Thyroid gland (tissue), 4 donors: ENCODE measurements at regions not wholly inside any gene's neighbourhood (a gene's known extent, or its start where the extent isn't known, plus 50 kb on each side); places are given as distances from the start of the nearest gene placed in this dataset.

ENCODE experiments used
- CTCF ChIP-seq, 6 experiments: fragments of 200-600 bp in 3 of 6; fragments of 450-650 bp in 3 of 6; sonication (generic) in 3 of 6; IDR thresholded peaks; one replicate each; pipeline ENCODE4 v1.5.1; 2016 to 2019; ENCODE audit warnings: antibody characterized with exemption in 6 of 6, mild to moderate bottlenecking in 2 of 6, inconsistent platforms in 1 of 6, moderate library complexity in 1 of 6
- POLR2A ChIP-seq, 2 donors: fragments of 450-650 bp; IDR thresholded peaks; one replicate each; pipeline ENCODE4 v1.6.1; 2017; ENCODE audit warnings: antibody characterized with exemption in 2 of 2, mild to moderate bottlenecking in 2 of 2, moderate library complexity in 1 of 2

- TF ChIP-seq POLR2A (IDR thresholded peaks at IDR 0.05) (no peak), CTCF (IDR thresholded peaks at IDR 0.05) (no peak)
Measured at GRCh38 chr17:73990290-73990689, 213.2 kb upstream of the RPL38 start.
